ENCODE measurements at regions not wholly inside any gene's neighbourhood (a gene's known extent, or its start where the extent isn't known, plus 50 kb on each side); places are given as distances from the start of the nearest gene placed in this dataset.

GRCh38 chr2:175631245-175631623 is 370.8 kb downstream of the LNPK start:
- TF ChIP-seq CTCF (IDR thresholded peaks at IDR 0.05; ENCODE audit: low read length) (no peak), EZH2 (IDR thresholded peaks at IDR 0.05; ENCODE audit: borderline replicate concordance, low read length) (no peak)
